ENCODE measurements at regions not wholly inside any gene's neighbourhood (a gene's known extent, or its start where the extent isn't known, plus 50 kb on each side); places are given as distances from the start of the nearest gene placed in this dataset.

- Histone ChIP-seq H3K36me3 (replicated peaks in 1 of 2; ENCODE audit: control insufficient read depth in 1 of 2, insufficient read depth in 2 of 2, low read length in 2 of 2) (no peaks in the 10 kb centered on the region), H3K79me2 (ENCODE audit: insufficient read depth, low read length) (no peaks in the 10 kb centered on the region), H4K20me1 (ENCODE audit: insufficient read depth, low read length) (no peaks in the 10 kb centered on the region), H3K27me3 (ENCODE audit: control insufficient read depth in 2 of 2, insufficient read depth in 2 of 2, low read length in 2 of 2) (no peaks in the 10 kb centered on the region), H3K4me3 (replicated peaks in 1 of 3; ENCODE audit: low read depth in 2 of 3, low read length in 3 of 3) (no peak overlapping the region), H3K9ac (ENCODE audit: insufficient read depth, low read length, poor library complexity, severe bottlenecking) (no peak overlapping the region), H3K4me2 (replicated peaks; ENCODE audit: extremely low read depth, low read length, poor library complexity, severe bottlenecking) (no peak overlapping the region), H3K27ac (ENCODE audit: low read depth in 1 of 2, low read length in 2 of 2) (no peak overlapping the region), H3K4me1 (ENCODE audit: control insufficient read depth in 1 of 2, insufficient read depth in 2 of 2, low read length in 2 of 2) (no peaks in the 10 kb centered on the region), H3K9me3 (replicated peaks in 1 of 2; ENCODE audit: control insufficient read depth in 1 of 2, insufficient read depth in 1 of 2, low read length in 2 of 2) (peaks cover 2 to 3% of the 10 kb centered on the region in 2 donors), H2AFZ (ENCODE audit: insufficient read depth, low read depth, low read length, poor library complexity, severe bottlenecking) (no peak overlapping the region)
- Mint-ChIP-seq H3K27ac (no peak overlapping the region), H3K4me3 (no peak overlapping the region), H3K27me3 (ENCODE audit: low read depth in 3 of 3) (no peaks in the 10 kb centered on the region), H3K9me3 (peaks cover 0 to 8% (median 4%) of the 10 kb centered on the region in 7 donors), H3K4me1 (no peaks in the 10 kb centered on the region), H3K36me3 (no peaks in the 10 kb centered on the region)
- DNase-seq: no peak
- no CpG with 5 or more reads among the region's 2 CpGs for WGBS (ENCODE audit: insufficient coverage)
- TF ChIP-seq CTCF (IDR thresholded peaks at IDR 0.05): no peak
- intact Hi-C loops (cut with micrococcal nuclease): no loop called here
Observed at GRCh38 chr4:181777518-181777917, 465.7 kb upstream of the TENM3 start.

DNA sequence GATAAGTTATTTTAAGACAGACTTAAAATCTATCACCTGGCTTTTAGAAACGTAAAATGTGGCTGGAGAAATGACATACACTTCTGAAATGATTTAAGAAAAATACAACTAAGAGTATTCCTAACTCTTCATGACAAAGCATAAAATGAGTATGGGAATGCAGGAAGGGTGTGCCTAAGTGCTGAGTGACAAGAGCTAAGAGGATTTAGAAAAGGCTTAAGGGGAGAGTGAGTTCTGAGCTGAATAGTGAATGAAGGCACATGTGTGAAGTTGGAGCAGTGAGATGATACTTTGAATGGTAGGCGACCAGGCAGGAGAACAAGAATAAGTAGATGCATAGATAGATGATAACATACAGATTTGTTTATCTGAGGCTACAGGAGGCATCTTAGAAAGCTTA lies 458.3 kb upstream of the TENM3 start:
- peaks cover 7 to 20% (median 10%) of the 10 kb centered on the region in 7 donors for H3K9me3 Mint-ChIP-seq

More for the DNA sequence above, 458.3 kb upstream of the TENM3 start:
- H3K4me1 Mint-ChIP-seq: no peaks in the 10 kb centered on the region
- no peak overlapping the region for H2AFZ ChIP-seq (ENCODE audit: insufficient read depth, low read depth, low read length, poor library complexity, severe bottlenecking)
- no peaks in the 10 kb centered on the region for H3K27me3 Mint-ChIP-seq (ENCODE audit: low read depth in 3 of 3)
- H4K20me1 ChIP-seq (ENCODE audit: insufficient read depth, low read length): no peaks in the 10 kb centered on the region
- intact Hi-C loops (cut with micrococcal nuclease): no loop called here
- H3K36me3 ChIP-seq (replicated peaks in 1 of 2; ENCODE audit: control insufficient read depth in 1 of 2, insufficient read depth in 2 of 2, low read length in 2 of 2): no peaks in the 10 kb centered on the region
- H3K36me3 Mint-ChIP-seq: no peaks in the 10 kb centered on the region
- no peak for TF ChIP-seq CTCF (IDR thresholded peaks at IDR 0.05)
- no peaks in the 10 kb centered on the region for H3K27me3 ChIP-seq (ENCODE audit: control insufficient read depth in 2 of 2, insufficient read depth in 2 of 2, low read length in 2 of 2)
- H3K4me1 ChIP-seq (ENCODE audit: control insufficient read depth in 1 of 2, insufficient read depth in 2 of 2, low read length in 2 of 2): no peaks in the 10 kb centered on the region
- no peak overlapping the region for H3K4me3 ChIP-seq (replicated peaks in 1 of 3; ENCODE audit: low read depth in 2 of 3, low read length in 3 of 3)
- H3K9ac ChIP-seq (ENCODE audit: insufficient read depth, low read length, poor library complexity, severe bottlenecking): no peak overlapping the region
- no peak overlapping the region for H3K27ac ChIP-seq (ENCODE audit: low read depth in 1 of 2, low read length in 2 of 2)
- no peaks in the 10 kb centered on the region for H3K79me2 ChIP-seq (ENCODE audit: insufficient read depth, low read length)
- no peak overlapping the region for H3K27ac Mint-ChIP-seq
- H3K4me3 Mint-ChIP-seq: no peak overlapping the region
- no peak overlapping the region for H3K4me2 ChIP-seq (replicated peaks; ENCODE audit: extremely low read depth, low read length, poor library complexity, severe bottlenecking)
- WGBS (ENCODE audit: insufficient coverage): 88% methylated on average over 1 of the region's 2 CpGs
- DNase-seq: no peak
- H3K9me3 ChIP-seq (replicated peaks in 1 of 2; ENCODE audit: control insufficient read depth in 1 of 2, insufficient read depth in 1 of 2, low read length in 2 of 2): peaks cover 0 to 18% of the 10 kb centered on the region in 2 donors

Measured in CD14-positive monocyte (primary cell).